Osteocyte (in vitro differentiated cells): ENCODE measurements at regions not wholly inside any gene's neighbourhood (a gene's known extent, or its start where the extent isn't known, plus 50 kb on each side); places are given as distances from the start of the nearest gene placed in this dataset.

Experiments used
- DNase-seq: peaks from one replicate; pipeline ENCODE4 v3.0.0; 2021; ENCODE audit warnings: mixed read lengths; ENCODE audit not compliant: unreplicated experiment; ENCODE audit errors: extremely low spot score
- H3K27ac Mint-ChIP-seq: one replicate; pipeline ENCODE4 v1.8.0; 2021; ENCODE audit warnings: mild to moderate bottlenecking, mixed read lengths; ENCODE audit not compliant: unreplicated experiment
- H3K27me3 Mint-ChIP-seq: one replicate; pipeline ENCODE4 v1.8.0; 2021; ENCODE audit warnings: mixed read lengths; ENCODE audit not compliant: unreplicated experiment
- H3K36me3 Mint-ChIP-seq: one replicate; pipeline ENCODE4 v1.8.0; 2021; ENCODE audit warnings: mixed read lengths; ENCODE audit not compliant: unreplicated experiment
- H3K4me1 Mint-ChIP-seq: one replicate; pipeline ENCODE4 v1.8.0; 2021; ENCODE audit warnings: mixed read lengths; ENCODE audit not compliant: unreplicated experiment
- H3K4me3 Mint-ChIP-seq: one replicate; pipeline ENCODE4 v1.8.0; 2021; ENCODE audit warnings: mild to moderate bottlenecking, moderate library complexity, mixed read lengths; ENCODE audit not compliant: unreplicated experiment
- H3K9me3 Mint-ChIP-seq: one replicate; pipeline ENCODE4 v1.8.0; 2021; ENCODE audit warnings: mixed read lengths; ENCODE audit not compliant: unreplicated experiment
- TF ChIP-seq, protein P1 (sequence below): fragments of 200-600 bp; sonication (generic); IDR thresholded peaks from 2 replicates; pipeline ENCODE4 v1.5.0; 2021; ENCODE audit warnings: antibody characterized with exemption, mild to moderate bottlenecking, moderate library complexity

DNA sequence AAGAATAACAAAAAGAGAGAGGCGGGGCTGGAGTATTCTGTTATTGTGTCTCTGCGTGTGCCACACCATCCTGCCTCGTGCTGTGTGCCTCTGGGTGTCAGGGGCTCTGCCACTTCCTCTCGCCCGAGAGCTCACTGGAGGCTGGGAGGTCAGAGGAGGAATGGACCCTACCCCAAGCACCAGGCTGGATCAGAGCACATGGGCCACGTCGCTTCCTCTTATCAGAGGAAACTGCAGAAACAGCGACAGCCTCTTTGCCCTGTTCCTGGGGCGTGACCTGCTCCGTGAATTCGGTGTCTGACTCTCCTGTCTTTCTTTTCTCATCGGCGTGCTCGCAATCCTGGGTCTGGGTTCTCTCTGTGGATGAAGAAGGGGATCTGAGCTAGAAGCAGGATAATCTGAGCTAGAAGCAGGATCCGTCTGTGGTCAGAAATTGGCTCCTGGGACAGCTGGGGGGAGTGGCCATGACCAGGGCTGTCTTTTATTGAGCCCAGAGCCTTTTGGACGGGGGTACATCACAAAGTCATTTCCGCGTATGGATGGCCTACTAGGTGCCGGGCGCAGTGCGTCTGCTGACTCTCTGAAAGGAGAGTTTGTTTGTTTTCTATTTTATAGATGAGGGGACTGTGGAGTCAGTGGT lies 150.3 kb upstream of the COL5A1 start:
- no peaks in the 10 kb centered on the region for H3K36me3 Mint-ChIP-seq
- DNase-seq = no peak
- no peaks in the 10 kb centered on the region for H3K27me3 Mint-ChIP-seq
- no peak overlapping the region for H3K27ac Mint-ChIP-seq
- H3K9me3 Mint-ChIP-seq = no peaks in the 10 kb centered on the region
- H3K4me1 Mint-ChIP-seq = peaks cover 27% of the 10 kb centered on the region
- TF ChIP-seq, protein P1, sequence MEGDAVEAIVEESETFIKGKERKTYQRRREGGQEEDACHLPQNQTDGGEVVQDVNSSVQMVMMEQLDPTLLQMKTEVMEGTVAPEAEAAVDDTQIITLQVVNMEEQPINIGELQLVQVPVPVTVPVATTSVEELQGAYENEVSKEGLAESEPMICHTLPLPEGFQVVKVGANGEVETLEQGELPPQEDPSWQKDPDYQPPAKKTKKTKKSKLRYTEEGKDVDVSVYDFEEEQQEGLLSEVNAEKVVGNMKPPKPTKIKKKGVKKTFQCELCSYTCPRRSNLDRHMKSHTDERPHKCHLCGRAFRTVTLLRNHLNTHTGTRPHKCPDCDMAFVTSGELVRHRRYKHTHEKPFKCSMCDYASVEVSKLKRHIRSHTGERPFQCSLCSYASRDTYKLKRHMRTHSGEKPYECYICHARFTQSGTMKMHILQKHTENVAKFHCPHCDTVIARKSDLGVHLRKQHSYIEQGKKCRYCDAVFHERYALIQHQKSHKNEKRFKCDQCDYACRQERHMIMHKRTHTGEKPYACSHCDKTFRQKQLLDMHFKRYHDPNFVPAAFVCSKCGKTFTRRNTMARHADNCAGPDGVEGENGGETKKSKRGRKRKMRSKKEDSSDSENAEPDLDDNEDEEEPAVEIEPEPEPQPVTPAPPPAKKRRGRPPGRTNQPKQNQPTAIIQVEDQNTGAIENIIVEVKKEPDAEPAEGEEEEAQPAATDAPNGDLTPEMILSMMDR = no peak
- H3K4me3 Mint-ChIP-seq = no peak overlapping the region

DNA sequence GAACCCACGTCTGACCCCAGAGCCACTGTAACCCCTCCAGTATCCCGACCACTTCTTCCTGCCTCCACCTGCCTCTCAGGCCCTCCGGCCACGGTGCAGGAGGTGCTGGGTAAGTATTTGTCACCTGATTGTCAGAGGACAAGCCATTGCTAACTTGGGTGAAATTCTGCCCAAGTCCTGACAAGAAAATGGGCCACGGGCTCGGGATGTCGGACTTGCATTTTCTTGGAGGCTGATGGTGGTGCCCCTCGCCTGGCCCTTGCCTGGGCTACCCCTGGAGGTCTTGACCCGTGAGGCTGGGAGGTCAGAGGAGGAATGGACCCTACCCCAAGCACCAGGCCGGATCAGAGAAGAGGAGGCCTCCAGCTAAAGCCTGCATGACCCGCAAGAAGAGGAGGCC lies 149.7 kb upstream of the COL5A1 start:
- H3K4me3 Mint-ChIP-seq = no peak overlapping the region
- no peaks in the 10 kb centered on the region for H3K9me3 Mint-ChIP-seq
- TF ChIP-seq, protein P1 = no peak
- H3K4me1 Mint-ChIP-seq = peaks cover 30% of the 10 kb centered on the region
- no peak for DNase-seq
- H3K27ac Mint-ChIP-seq = no peak overlapping the region
- H3K27me3 Mint-ChIP-seq = no peaks in the 10 kb centered on the region
- no peaks in the 10 kb centered on the region for H3K36me3 Mint-ChIP-seq

DNA sequence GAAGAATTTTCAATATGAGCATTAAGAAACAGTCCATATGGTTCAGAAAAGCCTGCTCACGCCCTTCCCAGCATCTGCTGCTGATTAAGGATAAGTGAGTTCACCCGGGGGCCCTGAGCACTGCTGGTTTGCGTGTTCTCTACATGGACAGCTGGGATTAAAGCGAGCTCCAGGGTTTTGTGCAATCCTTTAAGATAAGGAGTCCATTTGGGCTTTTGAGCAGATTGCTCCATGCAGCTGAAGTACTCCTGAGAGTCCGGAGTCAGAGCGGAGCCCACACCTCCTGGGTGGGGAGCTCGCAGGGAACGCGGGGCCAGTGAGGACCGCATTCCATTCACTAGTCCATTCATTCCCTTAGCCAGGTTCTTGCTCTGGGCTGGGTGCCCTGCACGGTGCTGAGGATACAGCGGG lies 149.3 kb upstream of the COL5A1 start:
- H3K4me1 Mint-ChIP-seq = peaks cover 34% of the 10 kb centered on the region
- no peak for DNase-seq
- no peaks in the 10 kb centered on the region for H3K27me3 Mint-ChIP-seq
- H3K4me3 Mint-ChIP-seq = no peak overlapping the region
- H3K36me3 Mint-ChIP-seq = no peaks in the 10 kb centered on the region
- peak overlapping the region; percentile 58 for H3K27ac Mint-ChIP-seq
- H3K9me3 Mint-ChIP-seq = no peaks in the 10 kb centered on the region
- TF ChIP-seq, protein P1 = no peak

DNA sequence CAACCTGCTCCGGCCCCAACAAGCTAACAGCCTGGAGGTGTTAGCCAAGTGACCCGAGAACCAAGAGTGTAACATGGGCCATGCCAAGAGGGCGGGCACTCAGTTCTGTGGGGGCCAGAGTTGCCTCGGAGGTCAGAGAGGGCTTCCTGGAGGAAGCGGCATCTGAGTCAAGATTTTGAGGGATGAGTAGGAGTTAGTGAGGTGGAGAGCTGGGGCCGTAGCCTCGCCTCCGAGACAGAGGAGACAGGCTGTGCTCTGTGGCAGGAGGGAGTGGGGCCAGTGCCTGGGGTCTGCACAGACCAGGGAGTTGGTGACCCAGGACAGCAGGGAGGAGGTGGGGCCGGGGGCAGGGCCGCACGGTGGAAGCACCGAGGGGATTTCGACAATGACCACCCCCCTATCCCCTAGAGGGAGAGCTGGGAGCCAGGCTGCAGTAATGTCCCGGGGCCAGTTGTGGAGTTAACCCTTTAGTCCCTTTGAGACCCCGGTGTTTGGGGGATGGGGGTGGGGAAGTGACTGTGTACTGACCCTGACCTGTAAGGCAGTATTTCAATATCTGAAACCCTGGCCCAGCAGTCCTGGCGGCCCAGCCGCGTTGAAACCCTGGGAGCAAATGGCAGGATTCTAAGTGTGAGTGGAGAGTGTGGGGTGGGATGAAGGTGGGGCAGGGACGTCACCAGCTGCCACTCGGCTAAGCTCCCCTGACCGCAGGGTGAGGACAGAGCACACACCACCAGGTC lies 148.7 kb upstream of the COL5A1 start:
- no peaks in the 10 kb centered on the region for H3K36me3 Mint-ChIP-seq
- H3K4me3 Mint-ChIP-seq = no peak overlapping the region
- H3K4me1 Mint-ChIP-seq = peaks cover 37% of the 10 kb centered on the region
- no peaks in the 10 kb centered on the region for H3K9me3 Mint-ChIP-seq
- H3K27ac Mint-ChIP-seq = peak overlapping the region; percentile 58
- no peak for DNase-seq
- H3K27me3 Mint-ChIP-seq = no peaks in the 10 kb centered on the region
- TF ChIP-seq, protein P1 = no peak

DNA sequence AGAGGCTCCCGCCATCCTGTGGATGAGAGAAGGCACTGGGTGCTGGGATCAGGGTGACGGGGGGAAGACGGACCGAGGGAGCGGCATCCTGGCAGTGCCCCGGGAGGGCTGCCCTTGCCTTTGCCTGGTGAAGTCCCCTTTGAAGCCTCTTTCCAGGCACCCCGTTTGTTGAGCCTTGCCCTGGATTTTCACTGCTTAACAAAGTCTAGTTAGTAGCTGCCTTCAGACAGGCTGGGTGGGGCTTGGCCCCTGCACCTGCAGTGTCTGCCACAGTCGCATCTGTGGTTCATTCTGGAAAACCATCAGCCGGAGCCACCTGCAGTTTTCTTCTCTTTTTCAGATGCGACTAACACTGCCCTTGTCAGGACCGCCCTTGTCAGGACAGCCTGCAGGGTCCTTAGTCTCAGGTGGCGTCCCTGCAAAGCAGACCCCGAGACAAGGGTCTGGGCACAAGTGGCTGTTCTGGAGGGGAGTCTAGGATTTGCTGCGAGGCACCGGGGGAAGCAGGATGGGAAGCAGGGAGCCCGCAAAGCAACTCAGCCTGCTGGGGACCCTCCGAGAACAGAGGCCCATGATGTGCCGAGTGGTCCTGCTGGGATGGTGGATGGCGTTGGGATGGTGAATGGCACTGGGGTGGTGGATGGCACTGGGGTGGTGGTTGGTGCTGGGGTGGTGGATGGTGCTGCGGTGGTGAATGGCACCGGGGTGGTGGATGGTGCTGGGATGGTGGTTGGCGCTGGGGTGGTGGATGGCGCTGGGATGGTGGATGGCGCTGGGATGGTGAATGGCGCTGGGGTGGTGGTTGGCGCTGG lies 147.9 kb upstream of the COL5A1 start:
- no peaks in the 10 kb centered on the region for H3K9me3 Mint-ChIP-seq
- DNase-seq = no peak
- H3K36me3 Mint-ChIP-seq = no peaks in the 10 kb centered on the region
- H3K4me1 Mint-ChIP-seq = peaks cover 34% of the 10 kb centered on the region
- H3K4me3 Mint-ChIP-seq = no peak overlapping the region
- no peak overlapping the region for H3K27ac Mint-ChIP-seq
- TF ChIP-seq, protein P1 = no peak
- H3K27me3 Mint-ChIP-seq = no peaks in the 10 kb centered on the region
